OCI-LY3 (cell line): ENCODE measurements at regions not wholly inside any gene's neighbourhood (a gene's known extent, or its start where the extent isn't known, plus 50 kb on each side); places are given as distances from the start of the nearest gene placed in this dataset.

ENCODE experiments used
- CTCF ChIP-seq: fragments of 200-600, 300-600 bp; sonication (generic); IDR thresholded peaks from 2 replicates; pipeline ENCODE4 v1.5.1; 2014; ENCODE audit warnings: antibody characterized with exemption, low read length, low read depth
- EZH2phosphoT487 ChIP-seq: fragments of 200-600 bp; shearing (Covaris generic); IDR thresholded peaks from 2 replicates; pipeline ENCODE4 v1.6.1; 2018; ENCODE audit warnings: antibody characterized with exemption, mixed run types, low read depth

- TF ChIP-seq CTCF (no peak), EZH2phosphoT487 (no peak)
Observed at GRCh38 chr5:120882038-120882775, 418.1 kb downstream of the PRR16 start.
